ENCODE measurements at regions not wholly inside any gene's neighbourhood (a gene's known extent, or its start where the extent isn't known, plus 50 kb on each side); places are given as distances from the start of the nearest gene placed in this dataset.

DNA sequence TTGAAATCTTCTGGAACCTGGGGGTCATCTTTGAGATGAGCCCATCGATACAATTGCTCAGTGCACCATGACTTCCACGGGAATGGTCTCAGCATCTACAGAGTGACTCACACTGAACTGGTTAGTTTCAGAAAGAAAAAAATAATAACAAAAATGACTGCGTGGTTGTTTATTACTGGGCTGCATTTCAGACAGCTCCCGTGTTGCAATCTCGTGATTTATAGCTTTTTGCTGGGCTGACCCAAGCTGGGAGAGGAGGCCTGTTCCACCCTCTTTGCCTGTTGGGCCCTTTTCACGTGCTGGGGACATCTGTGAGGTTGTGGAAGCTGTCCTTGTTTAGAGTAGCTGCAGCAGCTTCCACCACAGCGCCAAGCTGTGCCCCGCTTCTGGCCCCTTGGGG is 225.5 kb downstream of the BMP7 start:
- TF ChIP-seq, protein P1, sequence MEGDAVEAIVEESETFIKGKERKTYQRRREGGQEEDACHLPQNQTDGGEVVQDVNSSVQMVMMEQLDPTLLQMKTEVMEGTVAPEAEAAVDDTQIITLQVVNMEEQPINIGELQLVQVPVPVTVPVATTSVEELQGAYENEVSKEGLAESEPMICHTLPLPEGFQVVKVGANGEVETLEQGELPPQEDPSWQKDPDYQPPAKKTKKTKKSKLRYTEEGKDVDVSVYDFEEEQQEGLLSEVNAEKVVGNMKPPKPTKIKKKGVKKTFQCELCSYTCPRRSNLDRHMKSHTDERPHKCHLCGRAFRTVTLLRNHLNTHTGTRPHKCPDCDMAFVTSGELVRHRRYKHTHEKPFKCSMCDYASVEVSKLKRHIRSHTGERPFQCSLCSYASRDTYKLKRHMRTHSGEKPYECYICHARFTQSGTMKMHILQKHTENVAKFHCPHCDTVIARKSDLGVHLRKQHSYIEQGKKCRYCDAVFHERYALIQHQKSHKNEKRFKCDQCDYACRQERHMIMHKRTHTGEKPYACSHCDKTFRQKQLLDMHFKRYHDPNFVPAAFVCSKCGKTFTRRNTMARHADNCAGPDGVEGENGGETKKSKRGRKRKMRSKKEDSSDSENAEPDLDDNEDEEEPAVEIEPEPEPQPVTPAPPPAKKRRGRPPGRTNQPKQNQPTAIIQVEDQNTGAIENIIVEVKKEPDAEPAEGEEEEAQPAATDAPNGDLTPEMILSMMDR (conservative IDR thresholded peaks at IDR 0.05; ENCODE audit: low read depth, low read length) = no peak
- no peak for TF ChIP-seq EZH2 (IDR thresholded peaks at IDR 0.05; ENCODE audit: borderline replicate concordance, low read depth, low read length, poor library complexity, severe bottlenecking)
